NOMO-1 treated with DMSO at 0.1 percent for 48 hours (cell line): ENCODE measurements at regions not wholly inside any gene's neighbourhood (a gene's known extent, or its start where the extent isn't known, plus 50 kb on each side); places are given as distances from the start of the nearest gene placed in this dataset.

Experiments used
- DNase-seq: peaks from one replicate; lab custom pipeline; 2025; ENCODE audit not compliant: unreplicated experiment; lab: John Stamatoyannopoulos, UW

DNA sequence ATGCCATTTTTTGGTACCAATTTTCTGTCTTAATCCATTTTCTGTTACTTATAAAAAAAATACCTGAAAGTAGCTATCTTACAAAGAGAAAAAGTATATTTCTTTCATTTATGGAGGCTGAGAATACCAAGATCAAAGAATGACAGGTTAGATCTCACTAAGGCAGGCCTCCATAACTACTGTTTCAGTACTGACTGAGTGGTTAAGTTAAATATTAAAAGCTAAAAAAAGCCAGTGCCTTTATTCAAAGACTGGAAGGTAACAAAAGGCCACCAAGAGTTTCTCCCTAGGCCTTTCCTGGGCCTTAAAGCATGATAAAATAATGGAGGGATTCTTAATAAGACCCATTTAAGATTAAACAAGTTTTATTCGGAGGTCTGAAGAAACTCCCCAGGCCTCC lies 687.7 kb upstream of the ADGRL4 start:
- no peak for DNase-seq

DNA sequence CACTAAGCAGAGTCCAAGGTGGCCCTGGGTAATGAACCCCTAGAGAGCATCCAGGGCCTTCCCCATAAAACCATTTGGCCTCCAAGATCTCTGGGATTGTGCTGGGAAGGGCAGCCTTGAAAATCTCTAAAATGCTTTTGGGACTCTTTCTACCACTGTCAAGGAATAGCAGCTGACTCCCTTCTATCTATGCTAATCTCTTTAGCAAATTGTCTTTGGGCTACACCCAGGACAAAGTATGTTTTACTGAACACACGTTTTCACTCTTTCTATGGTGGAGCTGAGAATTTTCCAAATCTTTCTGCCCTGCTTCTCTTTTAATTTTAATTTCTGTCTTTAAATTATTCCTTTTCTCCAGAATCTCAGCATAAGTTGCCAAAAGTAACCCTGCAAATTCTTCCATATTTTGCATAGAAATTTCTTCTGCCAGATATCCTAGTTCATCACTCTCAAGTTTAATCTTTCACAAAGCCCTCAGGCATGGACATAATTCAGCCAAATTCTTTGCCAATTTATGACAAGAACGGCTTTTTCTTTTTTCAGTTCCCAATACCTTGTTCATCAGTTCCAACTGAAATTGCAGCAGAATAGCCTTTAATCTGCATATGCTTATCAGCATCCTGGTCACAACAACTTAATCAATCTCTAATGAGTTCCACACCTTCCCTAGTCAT lies 687.0 kb upstream of the ADGRL4 start:
- DNase-seq: no peak

DNA sequence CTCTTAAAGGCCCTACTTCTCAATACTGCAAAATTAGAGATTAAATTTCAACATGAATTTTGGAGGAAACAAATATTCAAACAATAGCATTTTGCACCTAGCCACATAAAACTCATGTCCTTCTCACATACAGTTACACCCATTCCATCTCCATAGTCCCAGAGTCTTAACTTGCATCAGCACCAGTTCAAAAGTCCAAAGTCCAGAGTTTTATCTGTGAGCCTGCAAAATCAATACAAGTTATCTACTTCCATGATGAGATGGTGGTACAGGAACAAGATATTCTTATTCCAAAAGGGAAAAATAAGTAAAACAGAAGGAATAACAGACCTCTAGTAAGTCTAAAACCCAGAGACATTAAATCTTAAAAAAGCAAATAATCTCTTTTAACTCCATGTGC lies 686.0 kb upstream of the ADGRL4 start:
- no peak for DNase-seq

DNA sequence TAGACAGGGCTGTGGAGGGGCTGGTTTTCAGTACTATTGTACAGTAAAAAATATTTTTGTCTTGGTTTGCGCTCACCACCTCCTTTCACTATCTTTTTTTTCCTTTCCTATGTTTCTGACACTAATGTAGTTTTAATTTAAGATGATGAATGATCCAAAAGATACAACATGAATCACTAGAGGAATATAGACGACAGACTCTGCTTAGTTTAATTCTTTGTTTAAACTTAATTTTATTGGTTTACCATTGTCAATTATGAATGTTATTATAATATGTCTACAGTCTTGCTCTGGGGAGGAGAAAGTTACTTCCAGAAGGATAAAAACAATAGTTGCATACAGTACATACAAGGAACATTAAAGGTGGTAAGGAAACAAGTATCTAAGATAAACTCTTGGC lies 682.4 kb upstream of the ADGRL4 start:
- DNase-seq: no peak

DNA sequence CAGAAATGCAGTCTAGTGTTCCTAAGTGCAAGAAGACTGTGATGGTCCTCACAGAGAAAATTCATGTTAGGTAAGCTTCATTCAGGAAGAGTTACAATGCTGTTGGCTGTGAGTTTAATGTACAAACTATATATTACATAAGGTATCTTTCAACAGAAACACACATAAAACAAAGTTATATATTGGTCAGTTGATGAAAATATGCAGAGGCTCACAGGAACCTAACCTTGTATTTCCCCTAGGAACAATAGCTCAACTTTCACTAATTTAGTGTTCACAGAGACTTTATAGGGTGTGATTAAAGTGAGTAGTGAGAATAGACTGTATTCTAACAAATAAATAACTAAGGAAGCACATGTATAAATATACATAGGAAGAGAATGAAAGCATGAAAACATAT lies 676.9 kb upstream of the ADGRL4 start:
- DNase-seq: no peak

DNA sequence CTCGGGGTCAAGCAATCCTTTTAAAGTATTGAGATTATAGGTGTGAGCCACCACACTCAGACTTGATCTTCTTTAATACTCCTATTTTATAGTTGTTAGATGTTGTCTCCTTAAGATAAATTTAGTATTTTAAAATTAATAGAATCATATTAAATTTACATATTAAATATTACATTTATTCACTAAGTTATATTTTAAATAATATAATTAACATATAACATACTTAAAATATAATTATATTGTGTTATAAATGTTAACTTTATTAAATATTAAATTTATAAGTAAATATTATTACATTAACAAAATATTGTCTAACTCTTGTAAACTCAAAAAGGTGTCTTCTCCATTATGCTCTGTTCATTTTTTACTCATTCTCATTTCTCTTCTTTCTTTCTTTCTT lies 675.9 kb upstream of the ADGRL4 start:
- DNase-seq: no peak

DNA sequence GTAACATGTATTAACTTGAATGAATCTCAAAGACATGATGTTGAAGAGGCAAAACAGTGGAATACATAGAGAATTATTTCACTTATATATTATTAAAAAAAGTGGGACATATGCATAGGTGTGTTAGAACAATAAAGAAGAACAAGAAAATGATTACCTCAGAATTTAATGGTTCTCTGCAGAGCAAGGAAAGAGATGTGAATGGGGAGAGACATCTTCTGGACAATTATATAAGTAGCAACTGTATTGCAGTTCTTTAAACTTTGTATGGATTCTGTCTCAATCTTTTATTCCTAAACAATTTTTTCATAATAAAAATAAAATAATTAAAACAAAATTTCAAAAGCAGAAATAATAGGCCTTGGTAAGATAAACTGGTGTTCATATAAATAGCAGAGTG lies 674.9 kb upstream of the ADGRL4 start:
- DNase-seq: no peak

DNA sequence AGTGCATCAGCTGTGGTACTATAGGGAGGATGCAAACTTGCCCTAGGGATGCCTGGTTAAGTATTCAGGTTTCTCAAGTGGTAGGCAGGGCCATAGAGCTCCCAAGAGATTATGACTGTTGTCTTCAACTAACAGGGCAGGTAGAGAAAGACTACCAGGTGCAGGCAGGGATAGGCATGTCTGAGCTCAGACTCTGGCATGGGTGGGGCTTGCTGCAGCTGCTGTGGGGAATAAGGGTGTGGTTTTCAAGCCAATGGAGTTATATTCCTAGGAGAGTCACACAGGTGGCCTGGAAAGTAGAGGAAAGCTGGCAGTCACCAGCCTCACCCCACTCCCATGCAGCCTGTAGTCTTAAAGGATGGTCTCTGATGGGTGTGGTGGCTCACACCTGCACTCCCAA lies 673.4 kb upstream of the ADGRL4 start:
- no peak for DNase-seq

DNA sequence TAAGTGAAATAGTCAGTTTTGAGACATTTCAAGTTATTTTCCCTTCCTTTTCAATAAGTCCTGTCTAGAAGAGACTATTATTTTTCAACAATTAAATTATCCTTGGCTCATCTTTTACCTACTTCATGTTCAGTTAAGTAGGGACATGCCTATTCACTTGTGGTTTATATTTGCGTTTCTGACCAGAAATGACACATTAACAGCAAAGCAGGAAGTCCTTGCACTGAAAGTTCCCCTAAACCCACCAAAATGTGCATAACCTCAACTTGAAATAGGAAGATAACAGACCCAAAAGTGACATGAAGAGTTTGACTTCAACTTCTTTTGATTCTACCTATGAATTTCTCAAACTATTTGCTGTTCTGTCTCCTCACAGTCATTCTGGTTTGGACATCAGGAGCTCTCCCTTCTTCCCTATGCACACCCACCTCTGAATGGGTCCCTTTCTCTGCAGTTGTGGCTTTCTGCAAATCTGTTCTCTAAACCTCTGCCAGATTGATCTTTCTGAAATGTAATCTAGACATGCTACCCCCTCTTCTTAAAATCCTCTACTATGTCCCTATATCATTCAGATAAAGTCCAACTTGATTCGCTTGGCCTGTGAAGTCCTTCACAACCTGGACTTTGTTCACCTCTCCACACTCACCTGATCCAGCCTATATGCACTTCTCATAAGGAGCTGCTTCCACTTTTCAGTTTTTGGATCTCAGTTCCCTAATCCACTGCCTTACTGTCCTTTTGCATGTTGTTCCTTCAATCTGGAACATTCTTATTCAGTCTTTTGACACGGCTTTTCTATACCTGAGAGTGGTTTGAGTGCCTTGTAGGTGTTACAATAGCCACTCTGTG lies 661.5 kb upstream of the ADGRL4 start:
- DNase-seq: no peak

DNA sequence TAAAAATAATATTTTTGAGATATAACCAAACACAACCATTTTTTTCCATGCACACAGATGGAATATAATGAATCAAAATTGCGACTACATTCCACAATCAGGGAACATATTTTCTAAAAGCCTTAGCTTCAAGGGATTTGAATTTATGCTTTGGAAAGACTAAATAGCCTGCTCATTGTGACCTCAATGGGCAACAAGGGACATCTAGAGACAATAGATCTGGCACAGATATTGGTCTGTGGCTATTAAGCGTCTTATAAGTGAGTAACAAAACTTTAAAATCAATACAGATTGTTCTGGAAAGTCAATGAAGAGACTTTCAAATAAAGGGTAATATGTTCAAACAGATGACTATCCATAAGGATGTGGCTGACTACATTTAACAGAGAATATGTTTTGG lies 660.6 kb upstream of the ADGRL4 start:
- no peak for DNase-seq

DNA sequence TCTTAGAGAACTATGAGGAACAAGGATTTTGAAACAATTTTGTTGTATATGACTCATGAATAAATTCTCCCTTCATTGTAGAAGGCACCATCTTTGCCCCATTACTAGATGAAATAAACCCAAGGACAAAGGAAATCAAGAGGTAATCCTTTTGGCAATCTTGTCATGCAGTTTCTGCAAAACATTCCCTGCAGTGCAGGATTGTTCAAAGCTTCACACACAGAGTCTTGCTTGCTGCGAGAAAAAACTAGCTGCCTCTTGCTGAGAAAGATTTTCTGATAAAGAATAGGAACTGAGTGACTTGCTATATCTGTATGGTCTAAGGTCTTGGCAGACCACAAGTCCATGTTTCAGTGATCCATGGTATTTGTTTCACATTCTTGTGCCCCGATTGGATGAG lies 657.4 kb upstream of the ADGRL4 start:
- DNase-seq: no peak

DNA sequence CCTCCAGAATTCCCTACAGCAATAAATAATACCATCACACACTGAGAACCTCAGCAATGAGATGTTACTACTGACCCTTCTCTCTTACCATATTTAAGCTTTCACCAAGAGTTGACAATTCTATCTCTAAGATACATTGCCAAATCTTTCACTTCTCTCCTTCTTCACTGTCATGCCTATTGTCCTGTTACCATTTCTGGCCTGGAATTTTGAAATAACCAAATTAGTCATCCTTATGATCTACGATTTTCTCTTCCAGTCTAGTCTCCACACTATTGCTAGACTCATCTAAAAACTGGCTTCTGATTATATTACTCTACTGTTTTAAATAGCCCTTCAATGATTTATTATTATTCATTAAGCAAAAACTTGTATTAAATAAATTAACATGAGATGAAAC lies 656.1 kb upstream of the ADGRL4 start:
- DNase-seq: no peak

DNA sequence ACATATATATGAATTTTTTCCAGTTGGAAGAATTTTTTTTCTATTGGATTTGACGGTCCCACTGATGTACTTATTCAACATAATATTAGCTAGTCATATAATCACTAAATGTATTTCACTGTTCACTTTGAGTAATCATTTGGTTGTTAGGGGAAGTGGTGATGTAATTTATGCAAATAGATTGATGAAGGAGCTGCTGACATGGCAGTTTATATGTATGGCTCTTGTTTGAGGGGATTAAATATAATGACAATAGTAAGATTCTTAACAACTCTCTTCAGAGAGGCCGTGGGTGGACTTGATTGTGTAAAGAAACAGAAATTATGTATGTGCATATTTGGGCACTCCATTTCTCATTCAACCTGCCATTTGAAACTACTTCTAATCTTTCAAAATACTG lies 653.6 kb upstream of the ADGRL4 start:
- DNase-seq: no peak

DNA sequence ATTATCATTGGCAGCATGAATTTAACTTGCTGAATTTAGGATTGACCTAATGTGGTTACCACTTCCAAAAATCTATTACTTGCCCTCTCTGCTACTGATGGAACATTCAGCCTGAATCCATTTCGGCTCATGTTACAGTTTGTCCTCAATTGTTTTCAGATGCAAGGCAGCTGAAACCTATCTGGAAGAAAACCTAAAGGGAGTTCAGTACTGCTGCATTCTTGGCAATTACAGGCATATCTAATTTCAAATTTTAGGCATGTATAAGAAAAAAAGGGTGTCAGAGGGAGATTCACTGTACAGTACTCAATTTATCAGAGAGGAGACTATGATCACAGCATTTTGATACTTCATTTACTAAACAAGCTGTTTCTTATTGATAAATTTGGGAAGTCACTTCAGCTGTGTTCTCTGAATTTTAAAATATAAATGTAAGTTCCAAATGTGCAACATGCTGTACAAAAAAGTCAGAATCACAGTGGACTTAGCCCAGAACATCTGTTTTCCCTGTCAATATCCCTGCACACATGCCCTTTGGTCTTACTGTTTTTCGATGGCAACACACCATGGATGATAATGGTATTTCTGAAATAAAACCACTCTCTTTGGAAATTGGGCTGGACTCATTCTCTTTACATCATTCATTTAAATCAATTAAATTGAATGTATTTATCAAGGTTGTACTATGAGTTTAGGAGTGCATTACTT lies 651.6 kb upstream of the ADGRL4 start:
- DNase-seq: no peak

DNA sequence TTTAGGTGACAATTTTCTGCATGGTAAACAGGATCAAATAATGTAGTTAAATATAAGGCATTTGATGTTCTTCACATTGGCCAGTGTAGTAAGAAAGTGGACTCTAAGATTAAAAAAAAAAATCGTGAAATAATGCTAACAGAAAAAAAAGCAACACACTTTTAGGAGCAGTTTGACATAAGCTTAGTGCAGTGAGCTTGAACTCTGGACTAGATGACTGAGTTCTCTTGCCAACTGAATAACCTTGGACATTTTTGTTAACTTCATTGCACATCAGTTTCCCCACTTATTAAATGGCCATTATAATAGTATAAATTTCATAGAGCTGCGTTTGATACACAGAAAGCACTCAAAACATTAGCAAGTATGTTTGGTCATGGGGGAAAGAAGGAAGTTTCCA lies 649.3 kb upstream of the ADGRL4 start:
- no peak for DNase-seq

DNA sequence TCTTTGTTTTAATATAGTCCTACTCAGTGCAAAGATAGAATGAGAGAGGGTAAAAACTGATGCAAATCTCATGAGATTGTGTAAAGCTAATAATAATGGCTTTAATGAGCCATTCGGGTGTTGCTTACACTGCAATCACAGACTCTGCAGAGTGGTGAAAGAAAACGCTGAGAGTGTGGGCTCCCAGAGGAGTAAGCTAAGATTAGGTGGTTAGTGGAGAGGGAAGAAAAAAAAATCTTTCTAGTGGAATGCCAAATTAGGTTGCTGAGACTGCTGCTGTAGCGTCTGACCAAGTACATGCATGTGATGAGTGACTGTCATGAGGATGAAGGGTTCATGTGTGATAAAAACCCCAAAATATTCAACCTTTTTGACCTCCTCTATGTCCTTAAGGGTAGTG lies 645.9 kb upstream of the ADGRL4 start:
- DNase-seq: no peak

DNA sequence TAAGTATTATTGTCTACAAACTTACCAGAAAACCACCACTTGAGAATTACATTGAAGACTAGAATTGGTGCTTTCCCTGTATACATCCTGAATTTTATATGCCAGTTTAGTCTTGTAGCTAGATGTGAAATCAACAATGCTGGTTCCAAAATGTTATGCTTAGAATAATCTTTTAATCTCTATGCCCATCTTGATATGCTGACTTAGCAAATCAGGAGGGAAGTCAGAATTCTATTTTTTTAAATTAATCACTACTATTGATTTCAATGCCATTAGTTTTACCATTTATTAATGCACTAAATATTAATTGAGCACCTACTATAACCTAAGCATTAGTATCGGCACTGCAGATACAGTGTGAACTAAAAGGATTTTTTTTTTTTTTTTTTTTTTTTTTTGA lies 641.6 kb upstream of the ADGRL4 start:
- DNase-seq: no peak

DNA sequence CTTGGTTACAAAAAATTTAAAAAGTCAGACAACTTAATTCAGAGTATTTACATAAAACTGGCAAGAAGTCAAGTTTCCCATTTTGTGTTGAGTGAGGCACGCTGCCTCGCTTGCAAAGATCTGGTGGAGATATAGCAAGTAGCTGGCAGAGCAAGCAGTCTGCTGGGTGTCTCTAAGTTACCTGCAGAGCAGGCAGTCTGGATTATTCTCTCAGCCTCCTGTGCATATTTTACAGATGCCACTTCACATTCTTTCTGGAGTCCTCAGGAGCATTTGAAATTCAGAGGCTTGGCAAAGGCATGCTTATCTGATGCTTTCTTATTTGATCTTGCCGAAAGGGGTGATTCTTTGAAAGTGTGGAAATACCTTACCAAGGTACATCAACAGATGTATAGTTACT lies 640.4 kb upstream of the ADGRL4 start:
- no peak for DNase-seq

DNA sequence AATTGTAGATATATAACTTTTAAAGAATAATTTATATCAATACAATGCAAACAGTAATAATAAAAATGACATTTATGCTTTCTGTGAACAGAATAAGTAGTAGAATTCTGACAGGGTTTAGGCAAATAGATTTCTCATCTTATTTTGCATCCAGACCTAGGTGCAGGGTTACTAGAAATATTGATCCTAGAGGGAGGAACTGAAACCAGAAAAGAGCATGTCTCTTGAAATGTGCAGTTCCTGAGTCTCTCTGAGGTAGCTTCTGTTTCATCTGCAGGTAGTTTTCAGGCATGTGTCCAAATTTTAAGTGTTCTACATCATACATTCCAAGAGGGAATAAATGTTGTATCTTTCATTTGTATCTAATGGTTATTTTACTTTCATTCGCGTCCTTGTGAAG lies 631.9 kb upstream of the ADGRL4 start:
- DNase-seq: no peak

DNA sequence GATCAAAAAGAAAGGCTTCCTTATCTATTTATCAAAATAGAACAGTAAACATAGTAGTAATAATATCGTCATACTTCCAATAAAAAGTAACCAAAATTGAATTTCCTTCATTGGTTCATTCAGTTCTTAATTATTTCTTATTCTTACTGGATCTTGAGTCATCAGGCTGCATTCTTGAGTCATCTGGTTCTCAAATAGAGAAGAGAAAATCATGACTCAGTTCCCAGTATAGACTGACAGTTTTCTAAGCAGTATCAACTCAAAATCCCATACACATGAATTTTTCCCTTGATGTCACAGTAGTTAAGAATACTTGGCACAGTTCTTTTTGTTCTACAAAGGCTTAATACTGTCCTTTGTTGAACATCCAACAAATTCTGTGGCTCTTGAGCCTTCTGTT lies 626.9 kb upstream of the ADGRL4 start:
- DNase-seq: peak; percentile 63

DNA sequence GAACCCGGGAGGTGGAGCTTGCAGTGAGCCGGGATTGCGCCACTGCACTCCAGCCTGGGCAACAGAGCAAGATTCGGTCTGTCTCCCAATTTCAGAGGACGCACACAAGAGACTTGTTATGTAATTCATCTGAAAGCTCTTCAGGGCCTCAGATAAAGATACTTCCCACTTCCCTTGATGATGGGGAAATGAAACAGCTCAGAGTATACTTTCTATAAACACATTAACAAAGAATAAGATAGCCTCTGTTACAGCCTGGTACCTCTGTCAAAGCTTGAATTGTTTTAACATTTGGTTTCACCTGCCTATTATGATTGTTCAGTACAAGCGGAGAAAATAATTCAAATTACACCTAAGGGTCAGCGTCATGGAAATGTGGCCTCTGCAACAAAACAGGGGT lies 622.9 kb upstream of the ADGRL4 start:
- peak; percentile 81 for DNase-seq

DNA sequence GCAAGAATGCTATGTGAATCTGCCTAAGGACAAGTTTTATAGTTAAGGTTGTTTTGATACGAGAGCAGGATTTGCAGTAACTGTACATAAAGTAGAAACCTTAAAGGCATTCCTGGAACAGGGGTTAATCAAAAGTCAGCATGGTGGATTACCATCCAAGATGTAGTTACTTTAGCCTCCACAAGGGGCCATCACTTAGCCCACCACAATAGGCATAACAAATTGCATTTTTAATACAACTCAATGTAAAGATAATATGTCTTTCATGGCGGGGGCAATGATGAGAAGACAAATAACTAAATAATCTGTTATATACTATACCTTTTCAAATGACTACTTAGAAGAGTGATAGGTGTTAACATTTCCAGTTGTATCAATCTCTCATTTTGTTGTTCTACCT lies 611.2 kb upstream of the ADGRL4 start:
- DNase-seq: no peak
